ENCODE measurements at regions not wholly inside any gene's neighbourhood (a gene's known extent, or its start where the extent isn't known, plus 50 kb on each side); places are given as distances from the start of the nearest gene placed in this dataset.

GRCh38 chr16:14325502-14326401, 254.6 kb downstream of the MRTFB start:
- H3K36me3 ChIP-seq (ENCODE audit: control insufficient read depth in 2 of 2, insufficient read depth in 2 of 2, low read length in 1 of 2), result peaks cover 20 to 33% of the 10 kb centered on the region in 2 experiments
- POLR2A ChIA-PET, result interaction anchor here (1.4 kb wide), 1 partner anchor 9 kb away, joined by 3 read pairs; no protein-coding TSS in a partner anchor
- no peak overlapping the region for H3K9ac ChIP-seq (ENCODE audit: control insufficient read depth, insufficient read depth, low read length)
- no peaks in the 10 kb centered on the region for H3K9me3 ChIP-seq (replicated peaks; ENCODE audit: control insufficient read depth, insufficient read depth, low read length)
- H4K20me1 ChIP-seq (ENCODE audit: control insufficient read depth, insufficient read depth), result peaks cover 5% of the 10 kb centered on the region; the same call in 1 of the 2 replicates
- WGBS (ENCODE audit: insufficient coverage, insufficient replicate concordance, low lambda C conversion rate, missing lambda C conversion rate), result 93% methylated on average over 16 of the region's 16 CpGs
- intact Hi-C loops (cut with micrococcal nuclease; ENCODE audit: unreplicated experiment) (no loop called here), in situ Hi-C loops (cut with MboI) (no loop called here)
- no peak for DNase-seq (ENCODE audit: low read depth, low spot score)
- ATAC-seq, result no peak
- BruUV-seq (replicated peaks), result TSS peak; percentile 39
- RAD21 ChIA-PET (ENCODE audit: unreplicated experiment), result interaction anchor here (0.6 kb wide), 1 partner anchor 69 kb away, joined by 3 read pairs; no protein-coding TSS in a partner anchor
- no peaks in the 10 kb centered on the region for H3K27me3 ChIP-seq (replicated peaks in 1 of 2; ENCODE audit: control insufficient read depth in 2 of 2, insufficient read depth in 2 of 2, low read length in 1 of 2)
- H3K4me2 ChIP-seq (ENCODE audit: control insufficient read depth, insufficient read depth), result no peak overlapping the region
- CTCF ChIA-PET, result no interaction called here
- SMC1A ChIA-PET (ENCODE audit: uncharacterized antibody, unreplicated experiment), result no interaction called here
- no peak overlapping the region for H3K4me3 ChIP-seq
- peaks cover 39% of the 10 kb centered on the region for H3K79me2 ChIP-seq (ENCODE audit: control insufficient read depth, insufficient read depth, low read length)
- H3K27ac ChIP-seq (ENCODE audit: control insufficient read depth, insufficient read depth), result no peak overlapping the region
- FAIRE-seq, result no peak
- no peaks in the 10 kb centered on the region for H3K4me1 ChIP-seq (ENCODE audit: control insufficient read depth, insufficient read depth, low read length)
- H2AFZ ChIP-seq (ENCODE audit: control insufficient read depth, low read depth, low read length), result no peak overlapping the region
- TF ChIP-seq TARDBP (IDR thresholded peaks at IDR 0.05; ENCODE audit: borderline replicate concordance), result no peak
- no peak for TF ChIP-seq ZNF207 (IDR thresholded peaks at IDR 0.05; ENCODE audit: borderline replicate concordance)
- TF ChIP-seq TCF12 (IDR thresholded peaks at IDR 0.05; ENCODE audit: low read depth, low read length), result no peak
- TF ChIP-seq SP1 (IDR thresholded peaks at IDR 0.05; ENCODE audit: low read depth, low read length), result no peak
- no peak for TF ChIP-seq ZNF622 (IDR thresholded peaks at IDR 0.05)
- no peak for TF ChIP-seq ZNF687 (IDR thresholded peaks at IDR 0.05)
- no peak for TF ChIP-seq IRF5 (IDR thresholded peaks at IDR 0.05; ENCODE audit: borderline replicate concordance)
- no peak for TF ChIP-seq CTCF (IDR thresholded peaks at IDR 0.05 in 2 of 3, conservative IDR thresholded peaks at IDR 0.05 in 1 of 3; ENCODE audit: control insufficient read depth in 2 of 3, extremely low read depth in 1 of 3, insufficient read depth in 1 of 3, low read depth in 3 of 3, low read length in 3 of 3)
- no peak for TF ChIP-seq NRF1 (conservative IDR thresholded peaks at IDR 0.05; ENCODE audit: low read depth, low read length)
- no peak for TF ChIP-seq CBFB (IDR thresholded peaks at IDR 0.05; ENCODE audit: low read depth)
- TF ChIP-seq RBBP5 (conservative IDR thresholded peaks at IDR 0.05), result no peak
- no peak for TF ChIP-seq ZBTB40 (IDR thresholded peaks at IDR 0.05; ENCODE audit: borderline replicate concordance)
